ENCODE measurements at regions not wholly inside any gene's neighbourhood (a gene's known extent, or its start where the extent isn't known, plus 50 kb on each side); places are given as distances from the start of the nearest gene placed in this dataset.

DNA sequence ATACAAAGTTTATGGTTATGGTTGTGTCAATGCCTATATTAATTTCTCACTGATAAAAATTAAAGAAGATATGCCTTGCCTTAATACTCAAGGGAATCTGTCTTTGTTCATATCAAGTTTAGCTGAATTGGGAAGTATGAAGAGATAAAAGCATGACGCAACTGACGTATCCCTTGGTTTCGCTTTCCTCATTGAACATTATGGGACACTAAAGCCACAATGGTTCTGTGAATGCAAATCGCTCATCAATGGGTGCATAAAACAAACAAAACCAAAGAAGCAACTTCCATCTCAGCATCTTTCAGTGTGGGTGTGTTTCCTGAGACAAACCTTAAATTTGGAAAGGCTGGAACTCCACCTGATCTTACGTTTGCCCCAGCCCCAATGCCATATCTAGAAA lies 108.2 kb downstream of the NPIPB5 start:
- TF ChIP-seq, protein P1, sequence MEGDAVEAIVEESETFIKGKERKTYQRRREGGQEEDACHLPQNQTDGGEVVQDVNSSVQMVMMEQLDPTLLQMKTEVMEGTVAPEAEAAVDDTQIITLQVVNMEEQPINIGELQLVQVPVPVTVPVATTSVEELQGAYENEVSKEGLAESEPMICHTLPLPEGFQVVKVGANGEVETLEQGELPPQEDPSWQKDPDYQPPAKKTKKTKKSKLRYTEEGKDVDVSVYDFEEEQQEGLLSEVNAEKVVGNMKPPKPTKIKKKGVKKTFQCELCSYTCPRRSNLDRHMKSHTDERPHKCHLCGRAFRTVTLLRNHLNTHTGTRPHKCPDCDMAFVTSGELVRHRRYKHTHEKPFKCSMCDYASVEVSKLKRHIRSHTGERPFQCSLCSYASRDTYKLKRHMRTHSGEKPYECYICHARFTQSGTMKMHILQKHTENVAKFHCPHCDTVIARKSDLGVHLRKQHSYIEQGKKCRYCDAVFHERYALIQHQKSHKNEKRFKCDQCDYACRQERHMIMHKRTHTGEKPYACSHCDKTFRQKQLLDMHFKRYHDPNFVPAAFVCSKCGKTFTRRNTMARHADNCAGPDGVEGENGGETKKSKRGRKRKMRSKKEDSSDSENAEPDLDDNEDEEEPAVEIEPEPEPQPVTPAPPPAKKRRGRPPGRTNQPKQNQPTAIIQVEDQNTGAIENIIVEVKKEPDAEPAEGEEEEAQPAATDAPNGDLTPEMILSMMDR (conservative IDR thresholded peaks at IDR 0.05) = no peak
- H3K23me2 ChIP-seq (ENCODE audit: insufficient read length, low read depth, low read length, poor library complexity, severe bottlenecking) = no peaks in the 10 kb centered on the region
- H3K27me3 Mint-ChIP-seq (ENCODE audit: low read depth) = no peaks in the 10 kb centered on the region
- H3K9me3 Mint-ChIP-seq = peaks cover 5 to 6% of the 10 kb centered on the region in 2 experiments
- no peak overlapping the region for H2BK5ac ChIP-seq (ENCODE audit: insufficient read length, low read length)
- H3T11ph ChIP-seq (ENCODE audit: low read length) = no peak overlapping the region
- H3K36me3 Mint-ChIP-seq (ENCODE audit: insufficient read depth in 1 of 3, low read depth in 3 of 3) = peaks cover 0 to 5% (median 2%) of the 10 kb centered on the region in 3 experiments; a peak in 1 of 7 replicates
- DNase-seq = no peak
- H3K79me2 ChIP-seq (ENCODE audit: insufficient read depth, low read length) = no peaks in the 10 kb centered on the region
- no peak overlapping the region for H3K4ac ChIP-seq (ENCODE audit: low read depth, low read length)
- H4K8ac ChIP-seq (replicated peaks; ENCODE audit: insufficient read length, low read depth, low read length) = no peak overlapping the region
- H3K4me1 ChIP-seq (ENCODE audit: insufficient read depth, low read length) = peaks cover 17% of the 10 kb centered on the region
- no peak overlapping the region for H3K18ac ChIP-seq (ENCODE audit: insufficient read length, low read depth, low read length)
- no peak overlapping the region for H3K14ac ChIP-seq (ENCODE audit: insufficient read depth, low read length)
- H4K91ac ChIP-seq (ENCODE audit: insufficient read length, low read depth, low read length) = no peak overlapping the region
- no peak overlapping the region for H3K4me2 ChIP-seq (ENCODE audit: insufficient read depth, insufficient read length, low read length)
- H3K4me3 Mint-ChIP-seq = no peak overlapping the region
- H3K9ac ChIP-seq (ENCODE audit: extremely low read depth, insufficient read length, low read length) = no peak overlapping the region
- H2AFZ ChIP-seq (ENCODE audit: low read length) = no peak overlapping the region
- H2BK12ac ChIP-seq (ENCODE audit: insufficient read length, low read depth, low read length) = no peak overlapping the region
- H3K79me1 ChIP-seq (ENCODE audit: insufficient read depth, low read depth, low read length, poor library complexity, severe bottlenecking) = no peaks in the 10 kb centered on the region
- H2BK15ac ChIP-seq (ENCODE audit: low read depth, low read length) = no peak overlapping the region
- WGBS (ENCODE audit: extremely low coverage, insufficient read length, low lambda C conversion rate) = no CpG with 5 or more reads among the region's 5 CpGs
- no peak overlapping the region for H2BK20ac ChIP-seq (ENCODE audit: low read depth, low read length, poor library complexity, severe bottlenecking)
- no peak overlapping the region for H3K27ac Mint-ChIP-seq
- no peak overlapping the region for H3K23ac ChIP-seq (ENCODE audit: insufficient read length, low read depth, low read length)
- H4K5ac ChIP-seq (ENCODE audit: insufficient read length, low read depth, low read length) = no peak overlapping the region
- H2BK120ac ChIP-seq (ENCODE audit: low read depth, low read length, poor library complexity, severe bottlenecking) = no peak overlapping the region
- no peak overlapping the region for H2AK5ac ChIP-seq (ENCODE audit: insufficient read length, low read length)
- no peak overlapping the region for H3K56ac ChIP-seq (ENCODE audit: insufficient read length, low read depth, low read length)
- no peaks in the 10 kb centered on the region for H3K9me3 ChIP-seq (ENCODE audit: control insufficient read depth, low read depth, low read length)
- H3K4me1 Mint-ChIP-seq = peaks cover 19 to 26% of the 10 kb centered on the region in 2 experiments
- no peak overlapping the region for H3K27ac ChIP-seq (ENCODE audit: insufficient read length, low read depth, low read length)
- no peaks in the 10 kb centered on the region for H3K27me3 ChIP-seq (ENCODE audit: insufficient read depth, low read length)
- H4K20me1 ChIP-seq (ENCODE audit: control insufficient read depth, insufficient read depth, insufficient read length) = no peaks in the 10 kb centered on the region
